ENCODE measurements at regions not wholly inside any gene's neighbourhood (a gene's known extent, or its start where the extent isn't known, plus 50 kb on each side); places are given as distances from the start of the nearest gene placed in this dataset.

DNA sequence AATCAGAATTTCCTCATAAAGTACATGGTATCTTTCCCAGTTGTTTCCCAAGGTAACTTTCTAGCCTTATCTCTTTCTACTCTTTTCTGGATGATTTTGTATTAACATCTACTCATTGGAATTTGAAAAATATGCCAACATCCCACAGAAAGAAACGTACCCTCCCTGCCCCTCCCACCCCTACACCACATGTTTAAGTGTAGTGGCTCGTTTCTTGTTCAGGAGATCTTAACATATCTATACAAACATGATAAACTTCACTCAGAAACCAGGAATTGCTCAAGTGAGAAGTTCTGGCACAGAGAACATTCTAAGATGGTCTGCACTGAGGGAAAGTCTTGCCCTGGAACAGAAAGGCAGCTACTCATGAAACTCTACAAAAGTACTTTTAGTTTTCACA, 404.7 kb downstream of the SOX2 start (continued):
- TF ChIP-seq FOXA2 (IDR thresholded peaks at IDR 0.05) (no peak), SP1 (IDR thresholded peaks at IDR 0.05) (no peak), NR2F2 (IDR thresholded peaks at IDR 0.05) (no peak), HNF4A (conservative IDR thresholded peaks at IDR 0.05) (no peak)
- TF ChIP-seq, protein P1, sequence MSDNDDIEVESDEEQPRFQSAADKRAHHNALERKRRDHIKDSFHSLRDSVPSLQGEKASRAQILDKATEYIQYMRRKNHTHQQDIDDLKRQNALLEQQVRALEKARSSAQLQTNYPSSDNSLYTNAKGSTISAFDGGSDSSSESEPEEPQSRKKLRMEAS (IDR thresholded peaks at IDR 0.05), result no peak

DNA sequence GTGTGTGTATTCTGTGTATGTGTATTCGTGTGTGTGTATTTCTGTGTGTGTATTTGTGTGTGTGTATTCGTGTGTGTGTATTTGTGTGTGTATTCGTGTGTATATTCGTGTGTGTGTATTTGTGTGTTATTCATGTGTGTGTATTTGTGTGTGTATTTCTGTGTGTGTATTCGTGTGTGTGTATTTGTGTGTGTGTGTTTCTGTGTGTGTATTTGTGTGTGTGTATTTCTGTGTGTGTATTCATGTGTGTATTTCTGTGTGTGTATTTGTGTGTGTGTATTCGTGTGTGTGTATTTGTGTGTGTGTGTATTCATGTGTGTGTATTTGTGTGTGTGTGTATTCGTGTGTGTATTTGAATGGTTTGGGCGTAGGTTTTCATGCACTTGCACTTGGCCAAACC, 405.4 kb downstream of the SOX2 start:
- whole genome bisulfite sequencing, result 77% methylated on average over 8 of the region's 8 CpGs
- DNase-seq (ENCODE audit: low spot score), result no peak
- Histone ChIP-seq H3K4me3 (ENCODE audit: low read depth in 1 of 3, low read length in 3 of 3) (no peak overlapping the region), H3K27me3 (ENCODE audit: control insufficient read depth in 4 of 4, insufficient read depth in 4 of 4, low read length in 3 of 4) (no peaks in the 10 kb centered on the region), H3K36me3 (ENCODE audit: control insufficient read depth in 4 of 4, insufficient read depth in 3 of 4, low read depth in 1 of 4, low read length in 3 of 4) (no peaks in the 10 kb centered on the region), H3K4me1 (ENCODE audit: control insufficient read depth in 4 of 4, insufficient read depth in 4 of 4, low read length in 3 of 4) (no peaks in the 10 kb centered on the region), H3K9ac (ENCODE audit: low read depth in 1 of 2, low read length in 2 of 2) (no peak overlapping the region), H3K9me3 (ENCODE audit: control insufficient read depth in 4 of 4, low read length in 3 of 4) (no peaks in the 10 kb centered on the region), H3K27ac (ENCODE audit: low read depth in 1 of 2, low read length in 2 of 2) (no peak overlapping the region)
- TF ChIP-seq FOXA2 (IDR thresholded peaks at IDR 0.05) (no peak), SP1 (IDR thresholded peaks at IDR 0.05) (no peak), HNF4A (conservative IDR thresholded peaks at IDR 0.05) (no peak), GABPA (IDR thresholded peaks at IDR 0.05 in 1 of 2, conservative IDR thresholded peaks at IDR 0.05 in 1 of 2) (no peak), JUND (IDR thresholded peaks at IDR 0.05) (no peak), HNF4G (IDR thresholded peaks at IDR 0.05) (no peak), RXRA (IDR thresholded peaks at IDR 0.05) (no peak), YY1 (IDR thresholded peaks at IDR 0.05) (no peak), RAD21 (IDR thresholded peaks at IDR 0.05) (no peak), TAF1 (conservative IDR thresholded peaks at IDR 0.05) (no peak), FOXA1 (IDR thresholded peaks at IDR 0.05) (no peak), EGR1 (IDR thresholded peaks at IDR 0.05; ENCODE audit: low read depth in 2 of 2) (no peak)
- TF ChIP-seq, protein P2, sequence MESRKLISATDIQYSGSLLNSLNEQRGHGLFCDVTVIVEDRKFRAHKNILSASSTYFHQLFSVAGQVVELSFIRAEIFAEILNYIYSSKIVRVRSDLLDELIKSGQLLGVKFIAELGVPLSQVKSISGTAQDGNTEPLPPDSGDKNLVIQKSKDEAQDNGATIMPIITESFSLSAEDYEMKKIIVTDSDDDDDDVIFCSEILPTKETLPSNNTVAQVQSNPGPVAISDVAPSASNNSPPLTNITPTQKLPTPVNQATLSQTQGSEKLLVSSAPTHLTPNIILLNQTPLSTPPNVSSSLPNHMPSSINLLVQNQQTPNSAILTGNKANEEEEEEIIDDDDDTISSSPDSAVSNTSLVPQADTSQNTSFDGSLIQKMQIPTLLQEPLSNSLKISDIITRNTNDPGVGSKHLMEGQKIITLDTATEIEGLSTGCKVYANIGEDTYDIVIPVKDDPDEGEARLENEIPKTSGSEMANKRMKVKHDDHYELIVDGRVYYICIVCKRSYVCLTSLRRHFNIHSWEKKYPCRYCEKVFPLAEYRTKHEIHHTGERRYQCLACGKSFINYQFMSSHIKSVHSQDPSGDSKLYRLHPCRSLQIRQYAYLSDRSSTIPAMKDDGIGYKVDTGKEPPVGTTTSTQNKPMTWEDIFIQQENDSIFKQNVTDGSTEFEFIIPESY (IDR thresholded peaks at IDR 0.05), result no peak
- TF ChIP-seq, protein P3, sequence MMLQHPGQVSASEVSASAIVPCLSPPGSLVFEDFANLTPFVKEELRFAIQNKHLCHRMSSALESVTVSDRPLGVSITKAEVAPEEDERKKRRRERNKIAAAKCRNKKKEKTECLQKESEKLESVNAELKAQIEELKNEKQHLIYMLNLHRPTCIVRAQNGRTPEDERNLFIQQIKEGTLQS (IDR thresholded peaks at IDR 0.05), result no peak
- TF ChIP-seq, protein P4, sequence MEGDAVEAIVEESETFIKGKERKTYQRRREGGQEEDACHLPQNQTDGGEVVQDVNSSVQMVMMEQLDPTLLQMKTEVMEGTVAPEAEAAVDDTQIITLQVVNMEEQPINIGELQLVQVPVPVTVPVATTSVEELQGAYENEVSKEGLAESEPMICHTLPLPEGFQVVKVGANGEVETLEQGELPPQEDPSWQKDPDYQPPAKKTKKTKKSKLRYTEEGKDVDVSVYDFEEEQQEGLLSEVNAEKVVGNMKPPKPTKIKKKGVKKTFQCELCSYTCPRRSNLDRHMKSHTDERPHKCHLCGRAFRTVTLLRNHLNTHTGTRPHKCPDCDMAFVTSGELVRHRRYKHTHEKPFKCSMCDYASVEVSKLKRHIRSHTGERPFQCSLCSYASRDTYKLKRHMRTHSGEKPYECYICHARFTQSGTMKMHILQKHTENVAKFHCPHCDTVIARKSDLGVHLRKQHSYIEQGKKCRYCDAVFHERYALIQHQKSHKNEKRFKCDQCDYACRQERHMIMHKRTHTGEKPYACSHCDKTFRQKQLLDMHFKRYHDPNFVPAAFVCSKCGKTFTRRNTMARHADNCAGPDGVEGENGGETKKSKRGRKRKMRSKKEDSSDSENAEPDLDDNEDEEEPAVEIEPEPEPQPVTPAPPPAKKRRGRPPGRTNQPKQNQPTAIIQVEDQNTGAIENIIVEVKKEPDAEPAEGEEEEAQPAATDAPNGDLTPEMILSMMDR (IDR thresholded peaks at IDR 0.05; ENCODE audit: low read depth, low read length, missing input control), result no peak
- TF ChIP-seq, protein P5, sequence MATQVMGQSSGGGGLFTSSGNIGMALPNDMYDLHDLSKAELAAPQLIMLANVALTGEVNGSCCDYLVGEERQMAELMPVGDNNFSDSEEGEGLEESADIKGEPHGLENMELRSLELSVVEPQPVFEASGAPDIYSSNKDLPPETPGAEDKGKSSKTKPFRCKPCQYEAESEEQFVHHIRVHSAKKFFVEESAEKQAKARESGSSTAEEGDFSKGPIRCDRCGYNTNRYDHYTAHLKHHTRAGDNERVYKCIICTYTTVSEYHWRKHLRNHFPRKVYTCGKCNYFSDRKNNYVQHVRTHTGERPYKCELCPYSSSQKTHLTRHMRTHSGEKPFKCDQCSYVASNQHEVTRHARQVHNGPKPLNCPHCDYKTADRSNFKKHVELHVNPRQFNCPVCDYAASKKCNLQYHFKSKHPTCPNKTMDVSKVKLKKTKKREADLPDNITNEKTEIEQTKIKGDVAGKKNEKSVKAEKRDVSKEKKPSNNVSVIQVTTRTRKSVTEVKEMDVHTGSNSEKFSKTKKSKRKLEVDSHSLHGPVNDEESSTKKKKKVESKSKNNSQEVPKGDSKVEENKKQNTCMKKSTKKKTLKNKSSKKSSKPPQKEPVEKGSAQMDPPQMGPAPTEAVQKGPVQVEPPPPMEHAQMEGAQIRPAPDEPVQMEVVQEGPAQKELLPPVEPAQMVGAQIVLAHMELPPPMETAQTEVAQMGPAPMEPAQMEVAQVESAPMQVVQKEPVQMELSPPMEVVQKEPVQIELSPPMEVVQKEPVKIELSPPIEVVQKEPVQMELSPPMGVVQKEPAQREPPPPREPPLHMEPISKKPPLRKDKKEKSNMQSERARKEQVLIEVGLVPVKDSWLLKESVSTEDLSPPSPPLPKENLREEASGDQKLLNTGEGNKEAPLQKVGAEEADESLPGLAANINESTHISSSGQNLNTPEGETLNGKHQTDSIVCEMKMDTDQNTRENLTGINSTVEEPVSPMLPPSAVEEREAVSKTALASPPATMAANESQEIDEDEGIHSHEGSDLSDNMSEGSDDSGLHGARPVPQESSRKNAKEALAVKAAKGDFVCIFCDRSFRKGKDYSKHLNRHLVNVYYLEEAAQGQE (IDR thresholded peaks at IDR 0.05), result no peak
- TF ChIP-seq, protein P1 (IDR thresholded peaks at IDR 0.05), result no peak
